ENCODE measurements at regions not wholly inside any gene's neighbourhood (a gene's known extent, or its start where the extent isn't known, plus 50 kb on each side); places are given as distances from the start of the nearest gene placed in this dataset.

GRCh38 chr9:1721196-1721595 lies 294.0 kb upstream of the SMARCA2 start:
- H3K4me3 ChIP-seq (ENCODE audit: low read length in 2 of 2) = no peak overlapping the region
- no peaks in the 10 kb centered on the region for H3K27me3 ChIP-seq (ENCODE audit: control insufficient read depth in 2 of 2, insufficient read depth in 1 of 2, low read length in 1 of 2)
- no peaks in the 10 kb centered on the region for H3K9me3 ChIP-seq (ENCODE audit: control insufficient read depth in 2 of 2, insufficient read depth in 1 of 2, low read length in 1 of 2)
- no peak for DNase-seq (ENCODE audit: low read depth in 6 of 9, low spot score in 9 of 9)
- H3K36me3 ChIP-seq (ENCODE audit: control insufficient read depth in 2 of 2, insufficient read depth in 2 of 2, low read length in 1 of 2) = no peaks in the 10 kb centered on the region
- 85% methylated on average over 4 of the region's 4 CpGs for WGBS
- no peaks in the 10 kb centered on the region for H3K4me1 ChIP-seq (ENCODE audit: control insufficient read depth in 2 of 2, insufficient read depth in 2 of 2, low read length in 2 of 2)
- no peak overlapping the region for H3K27ac ChIP-seq (ENCODE audit: low read depth in 1 of 2, low read length in 1 of 2)

GRCh38 chr9:1722404-1722803 lies 292.7 kb upstream of the SMARCA2 start:
- no peaks in the 10 kb centered on the region for H3K27me3 ChIP-seq (ENCODE audit: control insufficient read depth in 2 of 2, insufficient read depth in 1 of 2, low read length in 1 of 2)
- DNase-seq (ENCODE audit: low read depth in 6 of 9, low spot score in 9 of 9) = no peak
- 84% methylated on average over 1 of the region's 1 CpG for WGBS
- no peak overlapping the region for H3K27ac ChIP-seq (ENCODE audit: low read depth in 1 of 2, low read length in 1 of 2)
- H3K4me3 ChIP-seq (ENCODE audit: low read length in 2 of 2) = no peak overlapping the region
- no peaks in the 10 kb centered on the region for H3K4me1 ChIP-seq (ENCODE audit: control insufficient read depth in 2 of 2, insufficient read depth in 2 of 2, low read length in 2 of 2)
- no peaks in the 10 kb centered on the region for H3K36me3 ChIP-seq (ENCODE audit: control insufficient read depth in 2 of 2, insufficient read depth in 2 of 2, low read length in 1 of 2)
- no peaks in the 10 kb centered on the region for H3K9me3 ChIP-seq (ENCODE audit: control insufficient read depth in 2 of 2, insufficient read depth in 1 of 2, low read length in 1 of 2)

- DNase-seq (ENCODE audit: low read depth in 6 of 9, low spot score in 9 of 9) = no peak
- no peak overlapping the region for H3K4me3 ChIP-seq (ENCODE audit: low read length in 2 of 2)
- H3K9me3 ChIP-seq (ENCODE audit: control insufficient read depth in 2 of 2, insufficient read depth in 1 of 2, low read length in 1 of 2) = no peaks in the 10 kb centered on the region
- H3K36me3 ChIP-seq (ENCODE audit: control insufficient read depth in 2 of 2, insufficient read depth in 2 of 2, low read length in 1 of 2) = no peaks in the 10 kb centered on the region
- no peaks in the 10 kb centered on the region for H3K4me1 ChIP-seq (ENCODE audit: control insufficient read depth in 2 of 2, insufficient read depth in 2 of 2, low read length in 2 of 2)
- 94% methylated on average over 3 of the region's 3 CpGs for WGBS
- no peak overlapping the region for H3K27ac ChIP-seq (ENCODE audit: low read depth in 1 of 2, low read length in 1 of 2)
- no peaks in the 10 kb centered on the region for H3K27me3 ChIP-seq (ENCODE audit: control insufficient read depth in 2 of 2, insufficient read depth in 1 of 2, low read length in 1 of 2)
These were observed 291.6 kb upstream of the SMARCA2 start for GRCh38 chr9:1723522-1724015.

GRCh38 chr9:1726993-1727759 lies 288.0 kb upstream of the SMARCA2 start:
- no peak overlapping the region for H3K27ac ChIP-seq (ENCODE audit: low read depth in 1 of 2, low read length in 1 of 2)
- no peaks in the 10 kb centered on the region for H3K27me3 ChIP-seq (ENCODE audit: control insufficient read depth in 2 of 2, insufficient read depth in 1 of 2, low read length in 1 of 2)
- no peak for DNase-seq (ENCODE audit: low read depth in 6 of 9, low spot score in 9 of 9)
- no peak overlapping the region for H3K4me3 ChIP-seq (ENCODE audit: low read length in 2 of 2)
- H3K4me1 ChIP-seq (ENCODE audit: control insufficient read depth in 2 of 2, insufficient read depth in 2 of 2, low read length in 2 of 2) = no peaks in the 10 kb centered on the region
- H3K9me3 ChIP-seq (ENCODE audit: control insufficient read depth in 2 of 2, insufficient read depth in 1 of 2, low read length in 1 of 2) = no peaks in the 10 kb centered on the region
- 71% methylated on average over 4 of the region's 4 CpGs for WGBS
- no peaks in the 10 kb centered on the region for H3K36me3 ChIP-seq (ENCODE audit: control insufficient read depth in 2 of 2, insufficient read depth in 2 of 2, low read length in 1 of 2)

- no peaks in the 10 kb centered on the region for H3K27me3 ChIP-seq (ENCODE audit: control insufficient read depth in 2 of 2, insufficient read depth in 1 of 2, low read length in 1 of 2)
- H3K36me3 ChIP-seq (ENCODE audit: control insufficient read depth in 2 of 2, insufficient read depth in 2 of 2, low read length in 1 of 2) = no peaks in the 10 kb centered on the region
- no peaks in the 10 kb centered on the region for H3K9me3 ChIP-seq (ENCODE audit: control insufficient read depth in 2 of 2, insufficient read depth in 1 of 2, low read length in 1 of 2)
- H3K4me1 ChIP-seq (ENCODE audit: control insufficient read depth in 2 of 2, insufficient read depth in 2 of 2, low read length in 2 of 2) = no peaks in the 10 kb centered on the region
- no peak for DNase-seq (ENCODE audit: low read depth in 6 of 9, low spot score in 9 of 9)
- 82% methylated on average over 4 of the region's 4 CpGs for WGBS
- H3K27ac ChIP-seq (ENCODE audit: low read depth in 1 of 2, low read length in 1 of 2) = no peak overlapping the region
- H3K4me3 ChIP-seq (ENCODE audit: low read length in 2 of 2) = no peak overlapping the region
These were observed 285.5 kb upstream of the SMARCA2 start for GRCh38 chr9:1729631-1730030.

- WGBS = 69% methylated on average over 4 of the region's 4 CpGs
These were observed 282.5 kb upstream of the SMARCA2 start for GRCh38 chr9:1732670-1733069.

GRCh38 chr9:1738511-1739100 lies 276.5 kb upstream of the SMARCA2 start:
- H3K9me3 ChIP-seq (ENCODE audit: control insufficient read depth in 2 of 2, insufficient read depth in 1 of 2, low read length in 1 of 2) = no peaks in the 10 kb centered on the region
- no peaks in the 10 kb centered on the region for H3K27me3 ChIP-seq (ENCODE audit: control insufficient read depth in 2 of 2, insufficient read depth in 1 of 2, low read length in 1 of 2)
- no peak for DNase-seq (ENCODE audit: low read depth in 6 of 9, low spot score in 9 of 9)
- H3K36me3 ChIP-seq (ENCODE audit: control insufficient read depth in 2 of 2, insufficient read depth in 2 of 2, low read length in 1 of 2) = no peaks in the 10 kb centered on the region
- H3K4me1 ChIP-seq (ENCODE audit: control insufficient read depth in 2 of 2, insufficient read depth in 2 of 2, low read length in 2 of 2) = no peaks in the 10 kb centered on the region
- WGBS = 73% methylated on average over 4 of the region's 4 CpGs
- no peak overlapping the region for H3K4me3 ChIP-seq (ENCODE audit: low read length in 2 of 2)
- no peak overlapping the region for H3K27ac ChIP-seq (ENCODE audit: low read depth in 1 of 2, low read length in 1 of 2)

More at GRCh38 chr9:1732670-1733069, 282.5 kb upstream of the SMARCA2 start:
- Histone ChIP-seq H3K4me3 (ENCODE audit: low read length in 2 of 2) (no peak overlapping the region), H3K27ac (ENCODE audit: low read depth in 1 of 2, low read length in 1 of 2) (no peak overlapping the region), H3K36me3 (ENCODE audit: control insufficient read depth in 2 of 2, insufficient read depth in 2 of 2, low read length in 1 of 2) (no peaks in the 10 kb centered on the region), H3K27me3 (ENCODE audit: control insufficient read depth in 2 of 2, insufficient read depth in 1 of 2, low read length in 1 of 2) (no peaks in the 10 kb centered on the region), H3K4me1 (ENCODE audit: control insufficient read depth in 2 of 2, insufficient read depth in 2 of 2, low read length in 2 of 2) (no peaks in the 10 kb centered on the region), H3K9me3 (ENCODE audit: control insufficient read depth in 2 of 2, insufficient read depth in 1 of 2, low read length in 1 of 2) (no peaks in the 10 kb centered on the region)
- no peak for DNase-seq (ENCODE audit: low read depth in 6 of 9, low spot score in 9 of 9)

GRCh38 chr9:1743121-1743960 lies 271.8 kb upstream of the SMARCA2 start:
- Histone ChIP-seq H3K36me3 (ENCODE audit: control insufficient read depth in 2 of 2, insufficient read depth in 2 of 2, low read length in 1 of 2) (no peaks in the 10 kb centered on the region), H3K4me1 (ENCODE audit: control insufficient read depth in 2 of 2, insufficient read depth in 2 of 2, low read length in 2 of 2) (no peaks in the 10 kb centered on the region), H3K4me3 (ENCODE audit: low read length in 2 of 2) (no peak overlapping the region), H3K27ac (ENCODE audit: low read depth in 1 of 2, low read length in 1 of 2) (no peak overlapping the region), H3K27me3 (ENCODE audit: control insufficient read depth in 2 of 2, insufficient read depth in 1 of 2, low read length in 1 of 2) (no peaks in the 10 kb centered on the region), H3K9me3 (ENCODE audit: control insufficient read depth in 2 of 2, insufficient read depth in 1 of 2, low read length in 1 of 2) (no peaks in the 10 kb centered on the region)
- 88% methylated on average over 7 of the region's 7 CpGs for WGBS
- no peak for DNase-seq (ENCODE audit: low read depth in 6 of 9, low spot score in 9 of 9)

- no peaks in the 10 kb centered on the region for H3K27me3 ChIP-seq (ENCODE audit: control insufficient read depth in 2 of 2, insufficient read depth in 1 of 2, low read length in 1 of 2)
- no peak overlapping the region for H3K27ac ChIP-seq (ENCODE audit: low read depth in 1 of 2, low read length in 1 of 2)
- DNase-seq (ENCODE audit: low read depth in 6 of 9, low spot score in 9 of 9) = no peak
- H3K36me3 ChIP-seq (ENCODE audit: control insufficient read depth in 2 of 2, insufficient read depth in 2 of 2, low read length in 1 of 2) = no peaks in the 10 kb centered on the region
- H3K9me3 ChIP-seq (ENCODE audit: control insufficient read depth in 2 of 2, insufficient read depth in 1 of 2, low read length in 1 of 2) = peaks cover 0 to 4% of the 10 kb centered on the region in 2 donors
- WGBS = 62% methylated on average over 2 of the region's 2 CpGs
- H3K4me1 ChIP-seq (ENCODE audit: control insufficient read depth in 2 of 2, insufficient read depth in 2 of 2, low read length in 2 of 2) = no peaks in the 10 kb centered on the region
- no peak overlapping the region for H3K4me3 ChIP-seq (ENCODE audit: low read length in 2 of 2)
These were observed 269.2 kb upstream of the SMARCA2 start for GRCh38 chr9:1745980-1746379.

All from thymus (tissue), 11 donors.